ENCODE measurements at regions not wholly inside any gene's neighbourhood (a gene's known extent, or its start where the extent isn't known, plus 50 kb on each side); places are given as distances from the start of the nearest gene placed in this dataset.

- no peak for TF ChIP-seq CBX1 (IDR thresholded peaks at IDR 0.05; ENCODE audit: low read depth)
- no peak for TF ChIP-seq ZNF668 (CRISPR knock-in tag; IDR thresholded peaks at IDR 0.05)
Measured at GRCh38 chr16:26744430-26744829, 322.3 kb upstream of the C16orf82 start.
